IMR-90 (cell line): ENCODE measurements at regions not wholly inside any gene's neighbourhood (a gene's known extent, or its start where the extent isn't known, plus 50 kb on each side); places are given as distances from the start of the nearest gene placed in this dataset.

Source experiments
- BHLHE40 ChIP-seq: fragments of 150-350 bp; IDR thresholded peaks from 2 replicates; pipeline ENCODE4 v1.6.1; 2016; ENCODE audit warnings: mild to moderate bottlenecking, low read depth, low read length
- CEBPB ChIP-seq: IDR thresholded peaks from 2 replicates; pipeline ENCODE4 v1.6.1; 2012; ENCODE audit warnings: low read depth, low read length, improper control_type of control experiment
- MAFK ChIP-seq: IDR thresholded peaks from 2 replicates; pipeline ENCODE4 v1.6.1; 2012; ENCODE audit warnings: low read depth, low read length, improper control_type of control experiment
- MXI1 ChIP-seq: IDR thresholded peaks from 2 replicates; pipeline ENCODE4 v1.6.1; 2012; ENCODE audit warnings: low read depth, mild to moderate bottlenecking, low read length, moderate library complexity, borderline replicate concordance
- POLR2A ChIP-seq: IDR thresholded peaks from 2 replicates; pipeline ENCODE4 v1.6.1; 2012; ENCODE audit warnings: mild to moderate bottlenecking, low read depth, low read length
- RAD21 ChIP-seq: IDR thresholded peaks from 2 replicates; pipeline ENCODE4 v1.6.1; 2012; ENCODE audit warnings: low read length, improper control_type of control experiment
- SMC3 ChIP-seq: fragments of 150-350 bp; IDR thresholded peaks from 2 replicates; pipeline ENCODE4 v1.6.1; 2016; ENCODE audit warnings: low read depth, mild to moderate bottlenecking, antibody characterized with exemption, low read length, moderate library complexity
- TF ChIP-seq, protein P1 (sequence below): fragments of 150-350 bp; IDR thresholded peaks from 2 replicates; pipeline ENCODE4 v1.6.1; 2017; ENCODE audit warnings: mild to moderate bottlenecking, antibody characterized with exemption, low read length, low read depth
- TF ChIP-seq, protein P2 (sequence below): fragments of 150-350 bp; IDR thresholded peaks from 2 replicates; pipeline ENCODE4 v1.6.1; 2016; ENCODE audit warnings: low read depth, mild to moderate bottlenecking, low read length, moderate library complexity, borderline replicate concordance
- TF ChIP-seq, protein P3 (sequence below): conservative IDR thresholded peaks from 2 replicates; pipeline ENCODE4 v1.5.1; 2012; ENCODE audit warnings: mild to moderate bottlenecking, low read depth, low read length, improper control_type of control experiment

DNA sequence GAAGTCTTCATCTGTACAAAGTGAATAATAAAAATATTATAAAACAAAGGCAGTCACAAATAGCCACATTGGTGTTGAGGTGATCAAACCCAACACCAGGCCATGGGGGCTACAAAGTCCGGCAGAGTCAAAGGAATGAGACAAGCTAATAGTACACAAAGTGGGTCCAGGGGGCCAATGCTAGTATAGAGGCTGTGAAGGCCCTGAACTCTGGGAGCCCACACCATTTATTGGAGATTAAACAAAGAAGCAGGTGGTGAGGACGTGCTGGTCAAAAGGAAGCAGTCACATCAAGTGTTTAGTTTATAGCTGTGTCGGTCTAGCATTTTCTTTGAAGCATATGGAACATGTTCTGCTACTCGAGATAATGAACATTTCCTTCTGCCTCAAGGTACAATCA, 58.6 kb upstream of the CCT8L2 start:
- TF ChIP-seq POLR2A = no peak
- TF ChIP-seq, protein P1, sequence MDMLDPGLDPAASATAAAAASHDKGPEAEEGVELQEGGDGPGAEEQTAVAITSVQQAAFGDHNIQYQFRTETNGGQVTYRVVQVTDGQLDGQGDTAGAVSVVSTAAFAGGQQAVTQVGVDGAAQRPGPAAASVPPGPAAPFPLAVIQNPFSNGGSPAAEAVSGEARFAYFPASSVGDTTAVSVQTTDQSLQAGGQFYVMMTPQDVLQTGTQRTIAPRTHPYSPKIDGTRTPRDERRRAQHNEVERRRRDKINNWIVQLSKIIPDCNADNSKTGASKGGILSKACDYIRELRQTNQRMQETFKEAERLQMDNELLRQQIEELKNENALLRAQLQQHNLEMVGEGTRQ = no peak
- no peak for TF ChIP-seq BHLHE40
- TF ChIP-seq, protein P2, sequence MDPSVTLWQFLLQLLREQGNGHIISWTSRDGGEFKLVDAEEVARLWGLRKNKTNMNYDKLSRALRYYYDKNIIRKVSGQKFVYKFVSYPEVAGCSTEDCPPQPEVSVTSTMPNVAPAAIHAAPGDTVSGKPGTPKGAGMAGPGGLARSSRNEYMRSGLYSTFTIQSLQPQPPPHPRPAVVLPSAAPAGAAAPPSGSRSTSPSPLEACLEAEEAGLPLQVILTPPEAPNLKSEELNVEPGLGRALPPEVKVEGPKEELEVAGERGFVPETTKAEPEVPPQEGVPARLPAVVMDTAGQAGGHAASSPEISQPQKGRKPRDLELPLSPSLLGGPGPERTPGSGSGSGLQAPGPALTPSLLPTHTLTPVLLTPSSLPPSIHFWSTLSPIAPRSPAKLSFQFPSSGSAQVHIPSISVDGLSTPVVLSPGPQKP = no peak
- TF ChIP-seq, protein P3, sequence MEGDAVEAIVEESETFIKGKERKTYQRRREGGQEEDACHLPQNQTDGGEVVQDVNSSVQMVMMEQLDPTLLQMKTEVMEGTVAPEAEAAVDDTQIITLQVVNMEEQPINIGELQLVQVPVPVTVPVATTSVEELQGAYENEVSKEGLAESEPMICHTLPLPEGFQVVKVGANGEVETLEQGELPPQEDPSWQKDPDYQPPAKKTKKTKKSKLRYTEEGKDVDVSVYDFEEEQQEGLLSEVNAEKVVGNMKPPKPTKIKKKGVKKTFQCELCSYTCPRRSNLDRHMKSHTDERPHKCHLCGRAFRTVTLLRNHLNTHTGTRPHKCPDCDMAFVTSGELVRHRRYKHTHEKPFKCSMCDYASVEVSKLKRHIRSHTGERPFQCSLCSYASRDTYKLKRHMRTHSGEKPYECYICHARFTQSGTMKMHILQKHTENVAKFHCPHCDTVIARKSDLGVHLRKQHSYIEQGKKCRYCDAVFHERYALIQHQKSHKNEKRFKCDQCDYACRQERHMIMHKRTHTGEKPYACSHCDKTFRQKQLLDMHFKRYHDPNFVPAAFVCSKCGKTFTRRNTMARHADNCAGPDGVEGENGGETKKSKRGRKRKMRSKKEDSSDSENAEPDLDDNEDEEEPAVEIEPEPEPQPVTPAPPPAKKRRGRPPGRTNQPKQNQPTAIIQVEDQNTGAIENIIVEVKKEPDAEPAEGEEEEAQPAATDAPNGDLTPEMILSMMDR = no peak
- TF ChIP-seq CEBPB = no peak
- TF ChIP-seq RAD21 = no peak
- TF ChIP-seq MAFK = no peak
- no peak for TF ChIP-seq SMC3
- TF ChIP-seq MXI1 = no peak
